ENCODE measurements at regions not wholly inside any gene's neighbourhood (a gene's known extent, or its start where the extent isn't known, plus 50 kb on each side); places are given as distances from the start of the nearest gene placed in this dataset.
"Not testable (repeated sequence)": the region's sequence is repeated elsewhere in the genome, so short reads cannot be mapped to it uniquely, and the experiment has no call there.

GRCh38 chr1:121097127-121097866 is 86.8 kb downstream of the FAM72B start:
- not testable (repeated sequence) for TF ChIP-seq EZH2phosphoT487 (IDR thresholded peaks at IDR 0.05; ENCODE audit: insufficient read depth, low read depth); EZH2 (IDR thresholded peaks at IDR 0.05; ENCODE audit: insufficient read depth, poor library complexity, severe bottlenecking)
